ENCODE measurements at regions not wholly inside any gene's neighbourhood (a gene's known extent, or its start where the extent isn't known, plus 50 kb on each side); places are given as distances from the start of the nearest gene placed in this dataset.

DNA sequence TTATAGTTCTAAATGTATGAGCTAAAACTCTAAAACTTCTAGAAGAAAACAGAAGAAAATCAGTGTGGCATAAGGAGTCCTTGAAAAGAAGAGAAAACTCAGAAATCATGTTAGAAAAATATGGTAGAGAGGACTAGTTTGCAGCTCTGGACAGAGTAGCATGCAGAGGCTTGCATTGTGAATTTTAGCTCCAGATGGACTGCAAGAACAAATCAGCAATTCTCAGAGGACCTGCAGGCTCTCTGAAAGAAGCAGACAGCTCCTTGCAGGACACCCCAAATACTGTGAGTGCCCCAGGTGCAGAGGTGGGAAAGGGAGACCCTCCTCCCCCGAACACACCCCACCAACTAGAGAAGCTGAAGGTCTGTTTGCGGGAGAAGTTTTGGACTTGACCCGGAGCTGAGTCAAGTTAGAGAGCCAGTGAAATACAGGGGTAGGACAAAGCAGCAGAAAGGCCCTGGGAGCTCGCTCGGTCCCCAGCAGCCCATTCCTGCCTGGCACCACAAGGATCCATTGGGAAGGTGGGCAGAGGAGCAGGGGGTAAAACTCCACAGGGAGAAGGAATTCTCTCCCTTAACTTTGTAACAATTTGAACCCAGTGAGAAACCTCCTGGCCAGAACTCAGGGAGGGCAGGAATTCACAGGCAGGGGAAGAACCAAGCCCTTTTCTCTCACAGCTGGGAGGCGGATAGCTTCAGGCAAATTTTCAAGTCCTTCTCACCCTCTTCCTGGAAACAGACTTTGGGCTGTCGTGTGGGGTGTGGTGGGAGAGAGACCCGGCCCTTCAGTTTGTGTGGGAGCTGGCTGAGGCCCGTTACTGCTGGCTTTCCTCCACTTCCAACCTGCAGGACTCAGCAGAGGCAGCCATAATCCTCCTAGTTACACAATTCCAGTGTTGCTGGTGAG, 216.2 kb upstream of the SLC35G4 start:
- WGBS (ENCODE audit: low lambda C conversion rate, missing lambda C conversion rate), result 77% methylated on average over 9 of the region's 9 CpGs

DNA sequence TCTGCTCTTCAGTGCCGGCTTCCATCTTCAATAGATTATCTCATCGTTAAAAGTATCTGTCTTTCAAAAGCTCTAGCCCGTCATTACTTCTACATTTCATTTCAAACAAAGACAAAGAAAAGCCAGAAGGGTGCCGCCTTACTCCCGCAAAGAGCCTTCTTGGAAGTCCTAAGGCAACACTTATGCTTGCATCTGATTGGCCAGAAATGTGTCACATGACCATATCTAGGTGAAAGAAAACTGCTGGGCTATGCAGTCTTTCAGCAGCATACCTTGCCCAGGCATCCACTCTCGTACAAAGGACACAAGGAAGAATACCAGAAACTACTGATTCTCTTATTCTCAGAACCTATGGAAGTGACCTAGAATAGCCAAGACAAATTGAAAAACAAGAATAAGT, 217.1 kb upstream of the SLC35G4 start:
- H4K20me1 ChIP-seq (ENCODE audit: insufficient read depth, poor library complexity, severe bottlenecking), result no peaks in the 10 kb centered on the region
- H3K36me3 ChIP-seq (replicated peaks; ENCODE audit: insufficient read depth, low read depth), result no peaks in the 10 kb centered on the region
- no peak overlapping the region for H2AFZ ChIP-seq
- H3K9me3 ChIP-seq (ENCODE audit: low read depth), result no peaks in the 10 kb centered on the region
- H3K4me2 ChIP-seq, result no peak overlapping the region
- H3K9me2 ChIP-seq (replicated peaks; ENCODE audit: insufficient read depth), result no peaks in the 10 kb centered on the region
- 69% methylated on average over 6 of the region's 6 CpGs for WGBS (ENCODE audit: low lambda C conversion rate, missing lambda C conversion rate)
- no peaks in the 10 kb centered on the region for H3K4me1 ChIP-seq (ENCODE audit: insufficient read depth)
- TF ChIP-seq EZH2 (IDR thresholded peaks at IDR 0.05; ENCODE audit: borderline replicate concordance) (no peak), EZH2phosphoT487 (IDR thresholded peaks at IDR 0.05; ENCODE audit: low read depth, severe bottlenecking, unreplicated experiment) (no peak)
- TF ChIP-seq, protein P1, sequence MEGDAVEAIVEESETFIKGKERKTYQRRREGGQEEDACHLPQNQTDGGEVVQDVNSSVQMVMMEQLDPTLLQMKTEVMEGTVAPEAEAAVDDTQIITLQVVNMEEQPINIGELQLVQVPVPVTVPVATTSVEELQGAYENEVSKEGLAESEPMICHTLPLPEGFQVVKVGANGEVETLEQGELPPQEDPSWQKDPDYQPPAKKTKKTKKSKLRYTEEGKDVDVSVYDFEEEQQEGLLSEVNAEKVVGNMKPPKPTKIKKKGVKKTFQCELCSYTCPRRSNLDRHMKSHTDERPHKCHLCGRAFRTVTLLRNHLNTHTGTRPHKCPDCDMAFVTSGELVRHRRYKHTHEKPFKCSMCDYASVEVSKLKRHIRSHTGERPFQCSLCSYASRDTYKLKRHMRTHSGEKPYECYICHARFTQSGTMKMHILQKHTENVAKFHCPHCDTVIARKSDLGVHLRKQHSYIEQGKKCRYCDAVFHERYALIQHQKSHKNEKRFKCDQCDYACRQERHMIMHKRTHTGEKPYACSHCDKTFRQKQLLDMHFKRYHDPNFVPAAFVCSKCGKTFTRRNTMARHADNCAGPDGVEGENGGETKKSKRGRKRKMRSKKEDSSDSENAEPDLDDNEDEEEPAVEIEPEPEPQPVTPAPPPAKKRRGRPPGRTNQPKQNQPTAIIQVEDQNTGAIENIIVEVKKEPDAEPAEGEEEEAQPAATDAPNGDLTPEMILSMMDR (IDR thresholded peaks at IDR 0.05; ENCODE audit: poor library complexity), result no peak
- no peaks in the 10 kb centered on the region for H3K79me2 ChIP-seq
- no peaks in the 10 kb centered on the region for H3K27me3 ChIP-seq
- H3K4me3 ChIP-seq, result no peak overlapping the region
- no peak for DNase-seq (ENCODE audit: low spot score)
- H3K27ac ChIP-seq, result no peak overlapping the region

More for the DNA sequence above, 216.2 kb upstream of the SLC35G4 start:
- Histone ChIP-seq H3K27ac (no peak overlapping the region), H3K9me3 (ENCODE audit: low read depth) (no peaks in the 10 kb centered on the region), H3K4me2 (no peak overlapping the region), H3K36me3 (replicated peaks; ENCODE audit: insufficient read depth, low read depth) (no peaks in the 10 kb centered on the region), H3K9me2 (replicated peaks; ENCODE audit: insufficient read depth) (no peaks in the 10 kb centered on the region), H4K20me1 (ENCODE audit: insufficient read depth, poor library complexity, severe bottlenecking) (no peaks in the 10 kb centered on the region), H3K79me2 (no peaks in the 10 kb centered on the region), H3K27me3 (no peaks in the 10 kb centered on the region), H2AFZ (no peak overlapping the region), H3K4me3 (no peak overlapping the region), H3K4me1 (ENCODE audit: insufficient read depth) (no peaks in the 10 kb centered on the region)
- DNase-seq (ENCODE audit: low spot score), result no peak
- TF ChIP-seq EZH2phosphoT487 (IDR thresholded peaks at IDR 0.05; ENCODE audit: low read depth, severe bottlenecking, unreplicated experiment) (no peak), EZH2 (IDR thresholded peaks at IDR 0.05; ENCODE audit: borderline replicate concordance) (no peak)
- TF ChIP-seq, protein P1 (IDR thresholded peaks at IDR 0.05; ENCODE audit: poor library complexity), result no peak

DNA sequence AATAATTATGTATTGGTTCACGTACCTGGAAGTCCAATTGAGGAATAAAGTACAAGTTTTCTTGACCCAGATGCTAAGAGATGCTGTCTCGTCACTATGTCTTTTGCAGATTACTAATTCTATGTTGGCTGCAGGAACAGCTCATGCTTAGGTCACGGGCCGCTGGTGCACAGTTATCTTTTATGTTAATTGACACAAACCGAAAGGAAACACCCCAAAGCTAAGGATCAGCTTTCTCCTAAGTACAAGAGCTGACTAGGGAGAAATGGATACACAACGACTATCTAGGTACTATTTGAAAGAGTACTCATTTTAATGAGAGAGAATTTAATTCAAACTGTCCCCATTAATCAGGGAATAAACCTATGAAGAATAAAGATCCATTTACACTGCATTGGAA, 217.7 kb upstream of the SLC35G4 start:
- no peak overlapping the region for H2AFZ ChIP-seq

More for the DNA sequence above, 217.7 kb upstream of the SLC35G4 start:
- H3K79me2 ChIP-seq, result no peaks in the 10 kb centered on the region
- no peak overlapping the region for H3K27ac ChIP-seq
- H3K36me3 ChIP-seq (replicated peaks; ENCODE audit: insufficient read depth, low read depth), result no peaks in the 10 kb centered on the region
- no peaks in the 10 kb centered on the region for H3K4me1 ChIP-seq (ENCODE audit: insufficient read depth)
- no peak overlapping the region for H3K4me2 ChIP-seq
- no peaks in the 10 kb centered on the region for H3K27me3 ChIP-seq
- no peak for DNase-seq (ENCODE audit: low spot score)
- no peaks in the 10 kb centered on the region for H3K9me3 ChIP-seq (ENCODE audit: low read depth)
- 90% methylated on average over 6 of the region's 6 CpGs for WGBS (ENCODE audit: low lambda C conversion rate, missing lambda C conversion rate)
- no peaks in the 10 kb centered on the region for H3K9me2 ChIP-seq (replicated peaks; ENCODE audit: insufficient read depth)
- no peaks in the 10 kb centered on the region for H4K20me1 ChIP-seq (ENCODE audit: insufficient read depth, poor library complexity, severe bottlenecking)
- TF ChIP-seq EZH2 (IDR thresholded peaks at IDR 0.05; ENCODE audit: borderline replicate concordance), result no peak
- H3K4me3 ChIP-seq, result no peak overlapping the region

All from hepatocyte (in vitro differentiated cells).